Liver (tissue), 8 donors: ENCODE measurements at regions not wholly inside any gene's neighbourhood (a gene's known extent, or its start where the extent isn't known, plus 50 kb on each side); places are given as distances from the start of the nearest gene placed in this dataset.

Experiments used
- DNase-seq: peaks from one replicate; pipeline ENCODE4 v3.0.0-alpha.2; 2017; ENCODE audit warnings: low spot score
- H3K27ac ChIP-seq, 2 donors: one replicate each; pipeline ENCODE4 v1.7.0; 2013; ENCODE audit warnings: inconsistent platforms in 2 of 2, low read length in 2 of 2, control low read depth in 1 of 2, low read depth in 1 of 2, mild to moderate bottlenecking in 1 of 2
- H3K27me3 ChIP-seq, 4 donors: one replicate each; pipeline versions ENCODE4 v1.6.1 to v1.7.0; 2013; ENCODE audit warnings: low read length in 3 of 4, inconsistent platforms in 1 of 4, mild to moderate bottlenecking in 1 of 4, moderate library complexity in 1 of 4; ENCODE audit not compliant: control insufficient read depth in 4 of 4, insufficient read depth in 4 of 4
- H3K36me3 ChIP-seq, 4 donors: one replicate each; pipeline versions ENCODE4 v1.6.1 to v1.7.0; 2013; ENCODE audit warnings: low read length in 3 of 4, mild to moderate bottlenecking in 3 of 4, low read depth in 1 of 4, moderate library complexity in 1 of 4; ENCODE audit not compliant: control insufficient read depth in 4 of 4, insufficient read depth in 3 of 4
- H3K4me1 ChIP-seq, 4 donors: one replicate each; pipeline versions ENCODE4 v1.6.1 to v1.7.0; 2013; ENCODE audit warnings: low read length in 3 of 4, mild to moderate bottlenecking in 3 of 4, moderate library complexity in 1 of 4; ENCODE audit not compliant: control insufficient read depth in 4 of 4, insufficient read depth in 4 of 4
- H3K4me3 ChIP-seq, 3 donors: one replicate each; pipeline versions ENCODE4 v1.6.1 to v1.7.0; 2013; ENCODE audit warnings: low read length in 3 of 3, control low read depth in 1 of 3, low read depth in 1 of 3, mild to moderate bottlenecking in 1 of 3
- H3K9ac ChIP-seq, 2 donors: one replicate each; pipeline ENCODE4 v1.7.0; 2013; ENCODE audit warnings: low read length in 2 of 2, mild to moderate bottlenecking in 2 of 2, moderate library complexity in 2 of 2, control low read depth in 1 of 2, low read depth in 1 of 2
- H3K9me3 ChIP-seq, 4 donors: one replicate each; pipeline versions ENCODE4 v1.6.1 to v1.7.0; 2013; ENCODE audit warnings: low read length in 3 of 4; ENCODE audit not compliant: control insufficient read depth in 4 of 4
- ATF3 ChIP-seq: IDR thresholded peaks from 2 replicates; pipeline ENCODE4 v1.6.1; 2016; ENCODE audit warnings: antibody characterized with exemption
- EGR1 ChIP-seq, 2 donors: IDR thresholded peaks; 2 replicates each; pipeline ENCODE4 v1.6.1; 2016 to 2018; ENCODE audit warnings: antibody characterized with exemption in 2 of 2, low read depth in 2 of 2
- FOXA1 ChIP-seq: IDR thresholded peaks from 2 replicates; pipeline ENCODE4 v1.6.1; 2016; ENCODE audit warnings: antibody characterized with exemption
- FOXA2 ChIP-seq: IDR thresholded peaks from 2 replicates; pipeline ENCODE4 v1.6.1; 2016; ENCODE audit warnings: antibody characterized with exemption
- GABPA ChIP-seq, 2 donors: IDR thresholded peaks in 1 of 2; conservative IDR thresholded peaks in 1 of 2; 2 replicates each; pipeline ENCODE4 v1.6.1; 2016; ENCODE audit warnings: antibody characterized with exemption in 2 of 2, mild to moderate bottlenecking in 1 of 2, moderate library complexity in 1 of 2
- HNF4A ChIP-seq, 2 donors: conservative IDR thresholded peaks; 2 replicates each; pipeline ENCODE4 v1.6.1; 2016; ENCODE audit warnings: antibody characterized with exemption in 2 of 2, mild to moderate bottlenecking in 2 of 2
- HNF4G ChIP-seq: IDR thresholded peaks from 2 replicates; pipeline ENCODE4 v1.6.1; 2016; ENCODE audit warnings: antibody characterized with exemption
- JUND ChIP-seq, 2 donors: IDR thresholded peaks; 2 replicates each; pipeline ENCODE4 v1.6.1; 2016; ENCODE audit warnings: antibody characterized with exemption in 2 of 2
- MAX ChIP-seq: IDR thresholded peaks from 2 replicates; pipeline ENCODE4 v1.6.1; 2016; ENCODE audit warnings: antibody characterized with exemption
- NR2F2 ChIP-seq: IDR thresholded peaks from 2 replicates; pipeline ENCODE4 v1.6.1; 2016; ENCODE audit warnings: antibody characterized with exemption
- RAD21 ChIP-seq, 2 donors: IDR thresholded peaks; 2 replicates each; pipeline ENCODE4 v1.6.1; 2016; ENCODE audit warnings: antibody characterized with exemption in 2 of 2, mild to moderate bottlenecking in 2 of 2
- REST ChIP-seq: IDR thresholded peaks from 2 replicates; pipeline ENCODE4 v1.6.1; 2016; ENCODE audit warnings: antibody characterized with exemption, mild to moderate bottlenecking
- RXRA ChIP-seq, 2 donors: IDR thresholded peaks; 2 replicates each; pipeline ENCODE4 v1.6.1; 2017 to 2018; ENCODE audit warnings: antibody characterized with exemption in 2 of 2, mild to moderate bottlenecking in 1 of 2
- TAF1 ChIP-seq: conservative IDR thresholded peaks from 2 replicates; pipeline ENCODE4 v1.6.1; 2016; ENCODE audit warnings: antibody characterized with exemption, mild to moderate bottlenecking
- YY1 ChIP-seq: IDR thresholded peaks from 2 replicates; pipeline ENCODE4 v1.6.1; 2016; ENCODE audit warnings: antibody characterized with exemption, mild to moderate bottlenecking
- WGBS: extraction: QIAGEN DNeasy Blood & Tissue Kit; methylation state at CpG from one replicate; pipeline ENCODE4 v1.1.7; 2013; 5-methylcytosine and 5-hydroxymethylcytosine counted together
- TF ChIP-seq, protein P1 (sequence below): fragments of 150-350 bp; IDR thresholded peaks from 2 replicates; pipeline ENCODE4 v1.5.1; 2017; ENCODE audit warnings: improper control_type of control experiment, low read depth, low read length; ENCODE audit not compliant: missing input control
- TF ChIP-seq, protein P2 (sequence below): IDR thresholded peaks from 2 replicates; pipeline ENCODE4 v1.6.1; 2016; ENCODE audit warnings: antibody characterized with exemption
- donor health status: healthy.
- donor health status: healthy.
- donor health status: healthy.
- donor health status: healthy.
- donor health status: healthy.

- Histone ChIP-seq H3K36me3 (no peaks in the 10 kb centered on the region), H3K4me3 (no peak overlapping the region), H3K27ac (no peak overlapping the region), H3K9ac (no peak overlapping the region), H3K9me3 (no peaks in the 10 kb centered on the region), H3K27me3 (peaks cover 0 to 3% (median 0%) of the 10 kb centered on the region in 4 donors), H3K4me1 (no peaks in the 10 kb centered on the region)
- DNase-seq = no peak
- TF ChIP-seq ATF3 (no peak), MAX (no peak), HNF4A (conservative IDR thresholded peaks at IDR 0.05) (no peak), RXRA (IDR thresholded peaks at IDR 0.05) (no peak), REST (no peak), FOXA1 (no peak), JUND (IDR thresholded peaks at IDR 0.05) (no peak), YY1 (no peak)
- TF ChIP-seq, protein P1, sequence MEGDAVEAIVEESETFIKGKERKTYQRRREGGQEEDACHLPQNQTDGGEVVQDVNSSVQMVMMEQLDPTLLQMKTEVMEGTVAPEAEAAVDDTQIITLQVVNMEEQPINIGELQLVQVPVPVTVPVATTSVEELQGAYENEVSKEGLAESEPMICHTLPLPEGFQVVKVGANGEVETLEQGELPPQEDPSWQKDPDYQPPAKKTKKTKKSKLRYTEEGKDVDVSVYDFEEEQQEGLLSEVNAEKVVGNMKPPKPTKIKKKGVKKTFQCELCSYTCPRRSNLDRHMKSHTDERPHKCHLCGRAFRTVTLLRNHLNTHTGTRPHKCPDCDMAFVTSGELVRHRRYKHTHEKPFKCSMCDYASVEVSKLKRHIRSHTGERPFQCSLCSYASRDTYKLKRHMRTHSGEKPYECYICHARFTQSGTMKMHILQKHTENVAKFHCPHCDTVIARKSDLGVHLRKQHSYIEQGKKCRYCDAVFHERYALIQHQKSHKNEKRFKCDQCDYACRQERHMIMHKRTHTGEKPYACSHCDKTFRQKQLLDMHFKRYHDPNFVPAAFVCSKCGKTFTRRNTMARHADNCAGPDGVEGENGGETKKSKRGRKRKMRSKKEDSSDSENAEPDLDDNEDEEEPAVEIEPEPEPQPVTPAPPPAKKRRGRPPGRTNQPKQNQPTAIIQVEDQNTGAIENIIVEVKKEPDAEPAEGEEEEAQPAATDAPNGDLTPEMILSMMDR = no peak
- TF ChIP-seq, protein P2, sequence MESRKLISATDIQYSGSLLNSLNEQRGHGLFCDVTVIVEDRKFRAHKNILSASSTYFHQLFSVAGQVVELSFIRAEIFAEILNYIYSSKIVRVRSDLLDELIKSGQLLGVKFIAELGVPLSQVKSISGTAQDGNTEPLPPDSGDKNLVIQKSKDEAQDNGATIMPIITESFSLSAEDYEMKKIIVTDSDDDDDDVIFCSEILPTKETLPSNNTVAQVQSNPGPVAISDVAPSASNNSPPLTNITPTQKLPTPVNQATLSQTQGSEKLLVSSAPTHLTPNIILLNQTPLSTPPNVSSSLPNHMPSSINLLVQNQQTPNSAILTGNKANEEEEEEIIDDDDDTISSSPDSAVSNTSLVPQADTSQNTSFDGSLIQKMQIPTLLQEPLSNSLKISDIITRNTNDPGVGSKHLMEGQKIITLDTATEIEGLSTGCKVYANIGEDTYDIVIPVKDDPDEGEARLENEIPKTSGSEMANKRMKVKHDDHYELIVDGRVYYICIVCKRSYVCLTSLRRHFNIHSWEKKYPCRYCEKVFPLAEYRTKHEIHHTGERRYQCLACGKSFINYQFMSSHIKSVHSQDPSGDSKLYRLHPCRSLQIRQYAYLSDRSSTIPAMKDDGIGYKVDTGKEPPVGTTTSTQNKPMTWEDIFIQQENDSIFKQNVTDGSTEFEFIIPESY = no peak
- WGBS = 78% methylated on average over 1 of the region's 1 CpG
These were observed 267.3 kb upstream of the HAND2 start for GRCh38 chr4:173797296-173797695.

GRCh38 chr4:173794662-173795061, 264.6 kb upstream of the HAND2 start:
- Histone ChIP-seq H3K9ac (no peak overlapping the region), H3K4me3 (no peak overlapping the region), H3K36me3 (no peaks in the 10 kb centered on the region), H3K4me1 (no peaks in the 10 kb centered on the region), H3K27ac (no peak overlapping the region), H3K27me3 (no peaks in the 10 kb centered on the region), H3K9me3 (no peaks in the 10 kb centered on the region)
- DNase-seq = no peak
- WGBS = 30% methylated on average over 2 of the region's 2 CpGs
- TF ChIP-seq NR2F2 (no peak), TAF1 (no peak), ATF3 (no peak), RXRA (IDR thresholded peaks at IDR 0.05) (no peak), HNF4G (no peak), JUND (IDR thresholded peaks at IDR 0.05) (no peak), RAD21 (IDR thresholded peaks at IDR 0.05) (no peak), EGR1 (IDR thresholded peaks at IDR 0.05; ENCODE audit: low read depth in 2 of 2) (no peak), FOXA1 (no peak), YY1 (no peak), FOXA2 (no peak), HNF4A (conservative IDR thresholded peaks at IDR 0.05) (no peak), MAX (no peak), GABPA (IDR thresholded peaks at IDR 0.05 in 1 of 2, conservative IDR thresholded peaks at IDR 0.05 in 1 of 2) (no peak)
- TF ChIP-seq, protein P2 = no peak
- TF ChIP-seq, protein P1 = no peak
